Colonic mucosa (tissue), 4 donors: ENCODE measurements at regions not wholly inside any gene's neighbourhood (a gene's known extent, or its start where the extent isn't known, plus 50 kb on each side); places are given as distances from the start of the nearest gene placed in this dataset.

ENCODE experiments used
- DNase-seq: peaks from one replicate; pipeline ENCODE4 v3.0.0-alpha.2; 2020
- H3K27ac ChIP-seq: fragments of 200-600 bp; one replicate; pipeline ENCODE4 v1.8.0; 2021
- H3K27me3 ChIP-seq: fragments of 200-600 bp; one replicate; pipeline ENCODE4 v1.8.0; 2021
- H3K36me3 ChIP-seq: fragments of 200-600 bp; one replicate; pipeline ENCODE4 v1.8.0; 2021
- H3K4me1 ChIP-seq: fragments of 200-600 bp; one replicate; pipeline ENCODE4 v1.8.0; 2021; ENCODE audit warnings: mild to moderate bottlenecking
- H3K4me3 ChIP-seq: fragments of 200-600 bp; one replicate; pipeline ENCODE4 v1.8.0; 2021
- H3K9ac ChIP-seq, 2 donors: one replicate each; pipeline ENCODE4 v1.7.0; 2013; ENCODE audit warnings: control low read depth in 2 of 2, low read depth in 2 of 2, low read length in 2 of 2
- H3K9me3 ChIP-seq: fragments of 200-600 bp; one replicate; pipeline ENCODE4 v1.8.0; 2021
- intact Hi-C: fragments of 100-400 bp; cut with DNase I; formaldehyde crosslinking; loops from one replicate; pipeline ENCODE4 v1.14.1; 2022
- TF ChIP-seq, protein P1 (sequence below): fragments of 200-600 bp; IDR thresholded peaks from one replicate; pipeline ENCODE4 v1.8.0; 2022; ENCODE audit warnings: antibody characterized with exemption, mild to moderate bottlenecking
- donor health status: healthy.
- donor health status: DM: no; HTN: no; CAD: no.
- donor health status: DM: no; HTN: no; CAD: no.

DNA sequence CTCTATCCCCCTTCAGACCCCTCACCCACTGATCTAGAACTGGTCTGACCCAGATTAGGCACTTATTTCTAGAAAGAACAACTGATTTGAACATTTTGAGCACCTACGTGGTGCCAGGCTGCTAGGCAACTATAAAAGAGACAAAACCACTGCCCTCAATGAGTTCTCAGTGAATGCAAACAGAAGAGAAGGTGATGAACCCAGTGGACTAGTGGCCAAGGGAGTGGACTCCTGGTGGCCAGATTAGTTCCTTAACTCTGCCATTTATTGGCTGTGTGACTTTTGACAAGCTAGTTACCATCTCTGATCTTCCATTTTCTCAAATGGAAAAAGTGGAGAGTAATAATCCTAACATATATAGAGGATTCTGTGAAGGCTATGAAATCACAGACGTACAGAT, 259.1 kb upstream of the SALL1 start:
- intact Hi-C loops = no loop called here
- no peak overlapping the region for H3K4me3 ChIP-seq
- no peaks in the 10 kb centered on the region for H3K36me3 ChIP-seq
- H3K9ac ChIP-seq = no peak overlapping the region
- no peaks in the 10 kb centered on the region for H3K9me3 ChIP-seq
- no peak for DNase-seq
- no peak overlapping the region for H3K27ac ChIP-seq
- no peaks in the 10 kb centered on the region for H3K4me1 ChIP-seq
- TF ChIP-seq, protein P1, sequence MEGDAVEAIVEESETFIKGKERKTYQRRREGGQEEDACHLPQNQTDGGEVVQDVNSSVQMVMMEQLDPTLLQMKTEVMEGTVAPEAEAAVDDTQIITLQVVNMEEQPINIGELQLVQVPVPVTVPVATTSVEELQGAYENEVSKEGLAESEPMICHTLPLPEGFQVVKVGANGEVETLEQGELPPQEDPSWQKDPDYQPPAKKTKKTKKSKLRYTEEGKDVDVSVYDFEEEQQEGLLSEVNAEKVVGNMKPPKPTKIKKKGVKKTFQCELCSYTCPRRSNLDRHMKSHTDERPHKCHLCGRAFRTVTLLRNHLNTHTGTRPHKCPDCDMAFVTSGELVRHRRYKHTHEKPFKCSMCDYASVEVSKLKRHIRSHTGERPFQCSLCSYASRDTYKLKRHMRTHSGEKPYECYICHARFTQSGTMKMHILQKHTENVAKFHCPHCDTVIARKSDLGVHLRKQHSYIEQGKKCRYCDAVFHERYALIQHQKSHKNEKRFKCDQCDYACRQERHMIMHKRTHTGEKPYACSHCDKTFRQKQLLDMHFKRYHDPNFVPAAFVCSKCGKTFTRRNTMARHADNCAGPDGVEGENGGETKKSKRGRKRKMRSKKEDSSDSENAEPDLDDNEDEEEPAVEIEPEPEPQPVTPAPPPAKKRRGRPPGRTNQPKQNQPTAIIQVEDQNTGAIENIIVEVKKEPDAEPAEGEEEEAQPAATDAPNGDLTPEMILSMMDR = no peak
- H3K27me3 ChIP-seq = no peaks in the 10 kb centered on the region

DNA sequence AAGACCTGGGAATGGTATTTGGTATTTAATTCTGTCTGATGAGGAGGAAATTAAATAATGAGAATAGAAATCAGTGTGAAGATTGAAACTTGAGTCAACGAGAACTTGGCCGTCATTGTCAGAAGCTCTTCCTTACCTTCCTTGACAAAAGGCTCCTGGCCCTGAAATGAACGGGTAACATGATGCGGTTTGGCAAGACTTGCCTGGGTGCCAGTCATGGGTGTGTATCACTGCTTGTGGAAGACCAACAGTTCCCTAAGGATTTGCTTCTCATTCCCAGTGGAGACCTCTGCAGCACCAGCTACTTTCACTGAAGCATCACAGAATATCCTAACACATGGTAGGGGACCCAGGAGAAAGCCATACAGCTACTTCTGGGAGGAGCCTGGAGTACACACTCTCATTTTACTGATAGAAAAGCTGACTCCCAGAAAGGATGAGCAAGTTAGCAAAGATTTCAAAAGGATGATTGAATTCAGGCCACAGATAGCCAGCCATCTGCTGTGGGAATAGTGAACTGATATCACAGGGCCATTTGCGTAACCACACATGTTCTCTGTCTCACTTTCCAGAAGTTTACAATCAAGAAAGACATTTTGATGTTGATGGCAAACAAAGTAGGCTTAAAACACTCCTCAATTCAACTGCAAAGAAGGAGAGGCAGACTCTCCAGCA, 258.1 kb upstream of the SALL1 start:
- Histone ChIP-seq H3K9ac (no peak overlapping the region), H3K27ac (no peak overlapping the region), H3K9me3 (no peaks in the 10 kb centered on the region), H3K4me1 (no peaks in the 10 kb centered on the region), H3K27me3 (no peaks in the 10 kb centered on the region), H3K4me3 (no peak overlapping the region), H3K36me3 (no peaks in the 10 kb centered on the region)
- intact Hi-C loops = no loop called here
- no peak for DNase-seq
- TF ChIP-seq, protein P1 = no peak

DNA sequence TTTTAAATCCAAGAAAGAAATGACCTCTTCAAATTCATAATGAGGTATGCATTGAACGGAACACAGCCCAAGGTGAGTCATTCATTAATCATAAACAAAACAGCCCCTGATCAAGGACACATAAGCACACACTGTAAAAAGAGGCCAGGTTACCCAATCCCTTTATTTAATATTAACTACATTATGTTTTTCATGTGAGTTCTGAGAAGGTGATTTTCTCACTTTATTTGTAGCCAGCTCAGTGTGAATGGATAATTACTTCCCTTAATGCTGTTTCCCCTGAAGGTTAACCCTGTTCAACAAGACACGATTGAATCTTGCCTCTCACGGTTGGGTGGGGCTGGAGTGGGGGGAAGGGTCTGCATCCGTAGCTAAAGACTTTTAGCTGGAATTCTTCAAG, 257.3 kb upstream of the SALL1 start:
- Histone ChIP-seq H3K4me3 (no peak overlapping the region), H3K27ac (no peak overlapping the region), H3K27me3 (no peaks in the 10 kb centered on the region), H3K9me3 (no peaks in the 10 kb centered on the region), H3K9ac (no peak overlapping the region), H3K36me3 (no peaks in the 10 kb centered on the region), H3K4me1 (no peaks in the 10 kb centered on the region)
- TF ChIP-seq, protein P1 = no peak
- no peak for DNase-seq
- intact Hi-C loops = no loop called here

DNA sequence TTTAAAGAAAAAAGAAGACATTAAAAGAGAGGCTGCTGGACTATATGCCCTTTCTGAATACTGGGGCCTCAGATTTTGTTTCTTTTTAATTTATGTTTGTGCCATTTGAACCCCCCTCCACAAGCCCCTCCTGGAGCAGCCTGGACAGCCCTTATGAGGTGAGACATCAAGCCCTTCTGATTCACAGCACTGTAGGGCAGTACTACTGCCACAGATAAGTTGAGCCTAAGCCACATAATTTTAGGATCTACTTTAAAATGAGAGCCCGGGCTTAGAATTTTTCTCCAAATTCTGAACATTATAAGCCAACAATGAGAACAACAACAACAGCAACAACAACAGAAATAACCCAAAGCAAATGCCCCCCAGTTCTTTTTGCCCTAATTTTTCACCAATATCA, 256.9 kb upstream of the SALL1 start:
- no peak overlapping the region for H3K27ac ChIP-seq
- no peaks in the 10 kb centered on the region for H3K4me1 ChIP-seq
- DNase-seq = no peak
- intact Hi-C loops = no loop called here
- H3K36me3 ChIP-seq = no peaks in the 10 kb centered on the region
- H3K9ac ChIP-seq = no peak overlapping the region
- TF ChIP-seq, protein P1 = no peak
- H3K9me3 ChIP-seq = no peaks in the 10 kb centered on the region
- H3K27me3 ChIP-seq = no peaks in the 10 kb centered on the region
- H3K4me3 ChIP-seq = no peak overlapping the region

DNA sequence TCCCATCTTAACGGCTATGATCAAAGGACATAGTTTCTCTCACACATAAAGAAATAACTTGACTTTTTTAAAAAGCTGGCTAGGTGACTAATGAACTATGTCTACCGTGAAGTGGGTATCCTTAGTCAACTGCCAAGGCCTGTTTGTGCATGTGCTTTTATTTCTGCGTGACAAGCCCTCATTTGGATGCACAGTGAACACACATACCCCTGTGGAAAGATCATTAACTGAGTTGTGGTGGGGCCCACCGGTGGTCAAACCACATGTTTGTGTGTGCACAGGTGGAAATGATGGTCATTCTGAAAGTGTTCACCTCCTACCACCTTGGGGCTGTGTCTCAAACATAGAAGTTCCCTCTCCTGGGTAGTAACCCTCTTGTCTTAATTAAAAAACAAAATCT, 256.1 kb upstream of the SALL1 start:
- no peaks in the 10 kb centered on the region for H3K4me1 ChIP-seq
- no peak overlapping the region for H3K27ac ChIP-seq
- intact Hi-C loops = no loop called here
- TF ChIP-seq, protein P1 = no peak
- H3K27me3 ChIP-seq = no peaks in the 10 kb centered on the region
- H3K4me3 ChIP-seq = no peak overlapping the region
- H3K36me3 ChIP-seq = no peaks in the 10 kb centered on the region
- H3K9ac ChIP-seq = no peak overlapping the region
- H3K9me3 ChIP-seq = no peaks in the 10 kb centered on the region
- DNase-seq = no peak
